GM18868 (cell line): ENCODE measurements at regions not wholly inside any gene's neighbourhood (a gene's known extent, or its start where the extent isn't known, plus 50 kb on each side); places are given as distances from the start of the nearest gene placed in this dataset.
"Not testable (repeated sequence)": the region's sequence is repeated elsewhere in the genome, so short reads cannot be mapped to it uniquely, and the experiment has no call there.

ENCODE experiments used
- ATAC-seq: cut with Tn5 transposase; IDR thresholded peaks from one replicate; pipeline ENCODE4 v1.9.1; 2021; ENCODE audit warnings: mild to moderate bottlenecking, moderate library complexity; ENCODE audit not compliant: unreplicated experiment

DNA sequence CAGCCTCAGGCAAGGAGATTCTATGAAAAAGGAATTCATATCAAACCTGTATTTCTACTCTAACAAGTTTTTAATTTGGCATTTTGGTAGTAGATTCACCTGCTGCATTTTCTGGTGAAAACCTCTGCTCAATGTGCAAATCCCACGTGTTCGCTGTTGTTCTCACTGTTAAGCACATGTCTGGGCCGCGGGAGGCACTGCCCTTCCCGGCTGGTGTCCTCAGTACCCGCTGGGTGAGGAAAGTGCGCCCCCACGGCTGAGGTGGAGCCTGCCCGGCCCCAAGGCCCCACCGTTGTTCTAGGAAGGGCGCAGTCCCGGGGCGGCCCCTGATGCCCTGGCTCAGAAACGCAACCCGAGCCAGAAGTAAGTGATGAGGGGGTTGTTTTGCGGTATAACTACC is 193.4 kb upstream of the VWC2 start:
- no peak for ATAC-seq

DNA sequence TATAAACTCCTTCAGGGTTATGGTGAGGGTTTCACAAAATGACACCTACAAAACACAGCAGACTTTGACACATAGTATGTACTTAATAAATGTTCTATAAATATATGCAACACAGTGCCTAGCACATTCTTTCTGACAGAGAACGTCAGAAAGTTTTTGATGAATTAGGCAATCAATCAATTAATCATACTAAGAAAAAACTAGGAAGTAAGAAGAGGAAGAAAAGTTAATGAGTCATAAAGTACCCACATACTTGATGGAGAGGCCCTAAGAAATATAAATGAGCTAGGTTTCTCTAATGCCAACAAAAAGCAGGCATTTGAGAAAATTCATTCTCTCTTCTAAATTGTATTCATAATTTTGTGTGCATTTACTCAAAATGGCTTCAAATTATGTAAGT is 192.7 kb upstream of the VWC2 start:
- no peak for ATAC-seq

DNA sequence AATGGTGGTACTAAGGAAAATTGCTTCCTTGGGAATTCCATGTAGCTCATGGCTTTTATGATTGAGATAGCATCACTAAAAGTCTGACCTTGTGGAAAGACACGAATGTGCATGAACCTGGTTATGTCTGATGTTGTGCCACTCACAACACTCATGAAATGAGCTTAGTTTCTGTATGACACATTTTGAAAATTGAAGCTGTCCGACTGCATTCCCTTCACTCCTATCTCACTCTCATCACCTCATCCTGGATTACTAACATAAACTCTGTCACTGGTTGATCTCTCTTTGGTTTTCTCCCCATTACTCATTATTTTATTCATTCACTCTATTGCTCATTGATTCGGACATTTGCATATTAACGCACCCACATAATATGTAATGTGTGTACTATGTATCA is 190.0 kb upstream of the VWC2 start:
- no peak for ATAC-seq

DNA sequence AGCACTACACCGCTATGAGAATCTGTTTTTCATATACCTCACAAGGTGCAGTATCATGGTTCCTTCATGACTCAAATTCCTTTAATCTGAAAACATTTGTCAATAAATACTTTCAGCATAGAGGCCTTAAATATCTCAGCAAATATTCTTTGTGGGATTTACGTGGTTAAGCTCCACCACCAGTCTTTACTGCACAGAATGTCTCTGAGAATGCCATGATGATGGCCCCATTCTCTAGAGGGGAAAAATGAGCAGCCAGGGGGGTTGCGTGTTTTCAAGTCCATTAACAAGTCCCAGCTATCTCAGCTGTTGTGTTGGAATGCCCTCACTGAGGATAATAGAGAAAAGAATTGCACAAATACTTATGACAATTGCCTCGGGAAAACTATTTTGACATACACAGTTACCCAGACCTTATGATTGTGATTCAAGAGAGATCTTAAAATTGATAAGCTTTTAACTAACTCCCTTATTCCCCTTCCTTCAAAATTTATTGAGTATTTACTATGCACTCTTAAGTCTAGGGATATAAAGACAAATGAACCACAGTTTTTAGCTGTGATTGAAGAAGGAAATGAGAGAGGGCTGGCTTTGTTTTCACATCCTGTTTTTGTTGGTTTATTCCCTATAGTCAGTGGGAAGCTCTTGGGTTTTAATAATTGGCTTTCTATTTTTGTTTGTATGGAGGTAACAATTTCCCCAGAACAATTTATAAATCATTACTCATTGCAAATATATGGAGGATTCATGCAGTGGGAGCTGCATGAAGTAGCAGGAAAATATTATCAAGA is 176.5 kb upstream of the VWC2 start:
- no peak for ATAC-seq

DNA sequence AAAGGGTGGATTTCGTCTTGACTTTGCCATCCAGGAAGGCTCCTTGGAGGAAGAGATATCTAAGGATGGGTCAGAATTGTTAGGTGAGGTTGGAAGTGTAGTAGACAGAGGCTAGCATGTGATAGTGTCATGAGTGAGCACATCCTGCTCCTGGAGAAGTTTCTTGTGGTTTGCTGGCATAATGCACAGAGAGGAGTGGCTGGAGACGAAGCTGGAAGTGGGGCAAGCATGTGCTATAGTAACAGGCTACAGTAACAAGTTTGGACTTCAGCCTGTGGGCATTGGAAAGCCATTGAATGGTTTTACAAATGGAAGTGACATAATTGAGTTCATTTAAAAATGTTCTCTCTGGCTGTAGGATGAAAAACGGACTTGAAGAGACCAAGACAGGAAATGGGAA is 175.6 kb upstream of the VWC2 start:
- no peak for ATAC-seq

DNA sequence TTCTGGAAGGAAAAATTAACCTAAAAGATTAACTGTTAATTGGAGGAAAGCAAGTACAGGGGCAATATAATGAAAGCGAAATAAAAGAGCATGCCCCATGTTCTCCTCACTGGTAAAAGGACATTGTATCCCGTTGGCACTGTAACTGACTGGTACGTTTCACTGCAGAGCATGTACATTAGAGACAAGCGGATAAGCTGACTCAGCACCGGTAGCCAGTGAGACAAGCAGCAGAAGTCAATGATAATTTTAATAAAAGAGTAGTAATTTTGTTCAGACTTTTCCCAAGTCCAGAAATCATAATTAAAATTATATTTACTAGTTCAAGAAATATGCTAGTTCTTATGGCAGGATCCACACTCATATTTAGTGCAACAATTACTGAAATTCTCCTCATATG is 161.5 kb upstream of the VWC2 start:
- ATAC-seq, result no peak

DNA sequence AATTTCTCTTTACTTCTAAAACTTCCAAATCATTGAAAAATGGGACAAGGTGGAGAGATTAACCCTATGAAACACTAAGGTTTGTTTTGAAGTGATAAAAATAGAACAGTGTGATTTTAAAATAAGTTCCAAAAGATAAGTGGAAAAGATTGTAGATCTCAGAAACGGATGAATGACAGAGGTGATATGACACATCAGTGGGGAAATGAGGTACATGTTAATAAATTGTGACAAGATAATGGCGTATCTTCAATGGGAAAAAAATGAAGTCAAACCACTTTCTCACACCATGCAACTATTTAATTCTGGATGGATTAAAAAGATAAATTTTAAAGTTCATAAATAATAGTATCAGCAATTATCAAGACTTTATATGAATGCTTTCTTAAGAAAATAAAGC is 159.7 kb upstream of the VWC2 start:
- ATAC-seq, result no peak

DNA sequence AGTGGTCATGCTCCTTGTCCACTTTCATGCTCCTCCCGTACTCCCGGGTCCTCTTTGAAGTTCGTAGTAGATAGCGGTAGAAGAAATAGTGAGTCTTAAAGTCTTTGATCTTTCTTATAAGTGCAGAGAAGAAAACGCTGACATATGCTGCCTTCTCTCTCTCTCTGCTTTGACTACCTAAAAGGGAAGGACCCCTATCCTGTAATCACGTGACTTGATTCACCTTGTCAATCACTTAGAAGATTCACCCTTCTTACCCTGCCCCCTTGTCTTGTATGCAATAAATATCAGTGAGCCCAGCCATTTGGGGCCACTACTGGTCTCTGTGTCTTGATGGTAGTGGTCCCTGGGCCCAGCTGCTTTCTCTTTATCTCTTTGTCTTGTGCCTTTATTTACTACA is 158.5 kb upstream of the VWC2 start:
- not testable (repeated sequence) for ATAC-seq

DNA sequence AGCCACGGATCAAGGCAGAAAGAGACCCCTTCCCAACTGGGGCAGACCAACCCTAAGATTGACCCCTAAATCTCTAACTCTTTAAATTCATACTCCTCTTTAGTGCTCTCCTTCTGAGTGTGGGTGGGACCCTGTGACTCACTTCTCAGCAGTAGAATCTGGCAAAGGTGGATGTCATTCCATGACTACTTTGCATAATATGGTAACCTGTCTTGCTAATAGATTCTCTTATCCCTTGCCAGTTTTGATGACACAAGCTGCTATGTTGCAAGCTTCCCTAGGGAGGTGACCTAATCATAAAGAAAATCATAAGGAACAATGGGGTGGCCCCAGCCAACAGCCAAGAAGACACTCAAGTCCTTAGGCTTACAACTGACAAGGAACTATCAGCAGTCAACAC is 155.4 kb upstream of the VWC2 start:
- no peak for ATAC-seq

DNA sequence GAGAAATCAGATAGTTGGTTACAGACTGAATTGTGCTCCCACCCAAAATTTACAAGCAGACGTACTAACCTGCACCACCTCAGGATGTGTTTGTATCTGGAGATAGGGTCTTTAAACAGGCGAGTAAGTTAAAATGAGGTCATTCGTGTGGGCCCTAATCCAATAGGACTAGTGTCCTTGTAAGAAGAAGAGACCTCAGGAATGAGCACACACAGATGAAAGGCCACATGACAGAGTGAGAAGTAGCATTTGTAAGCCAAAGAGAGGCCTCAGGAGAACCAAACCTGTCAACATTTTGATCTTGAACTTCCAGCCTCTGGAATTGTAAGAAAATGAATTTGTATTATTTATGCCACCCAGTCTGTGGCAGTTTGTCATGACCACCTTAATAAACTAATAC is 149.5 kb upstream of the VWC2 start:
- ATAC-seq, result no peak

DNA sequence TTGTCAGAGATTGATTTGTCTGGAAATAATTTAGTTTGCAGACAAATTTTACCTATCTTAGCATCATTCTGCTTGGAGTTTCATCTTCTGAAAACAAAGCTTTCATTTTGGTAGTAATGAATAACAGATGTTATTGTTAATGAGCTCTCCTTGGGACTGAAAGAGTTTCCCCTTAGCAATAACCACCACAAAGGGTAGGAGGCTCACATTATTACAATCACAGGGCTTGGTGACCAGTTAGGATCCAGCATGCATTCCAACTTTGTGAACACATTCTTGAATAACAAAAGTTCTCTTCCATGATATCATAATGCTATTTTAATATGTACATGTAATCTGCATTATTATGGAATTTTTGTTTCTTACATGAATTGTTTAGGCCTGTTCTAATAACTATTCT is 148.8 kb upstream of the VWC2 start:
- no peak for ATAC-seq

DNA sequence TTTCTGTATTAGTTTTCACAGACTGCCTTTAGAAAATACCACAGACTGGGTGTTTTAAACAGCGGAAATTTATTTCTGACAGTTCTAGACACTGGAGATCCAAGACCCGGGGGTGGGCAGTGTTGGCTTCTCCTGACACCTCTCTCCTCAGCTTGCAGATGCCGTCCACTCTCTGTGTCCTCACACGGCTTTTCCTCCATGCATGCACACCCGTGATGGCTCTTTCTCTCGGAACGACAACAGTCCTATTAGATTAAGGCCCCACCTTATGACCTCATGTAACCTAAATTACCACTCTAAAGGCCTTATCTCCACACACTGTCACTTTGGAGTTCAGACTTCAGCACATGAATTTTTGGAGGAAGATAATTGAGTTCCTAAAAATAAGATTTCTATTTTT is 142.9 kb upstream of the VWC2 start:
- no peak for ATAC-seq

DNA sequence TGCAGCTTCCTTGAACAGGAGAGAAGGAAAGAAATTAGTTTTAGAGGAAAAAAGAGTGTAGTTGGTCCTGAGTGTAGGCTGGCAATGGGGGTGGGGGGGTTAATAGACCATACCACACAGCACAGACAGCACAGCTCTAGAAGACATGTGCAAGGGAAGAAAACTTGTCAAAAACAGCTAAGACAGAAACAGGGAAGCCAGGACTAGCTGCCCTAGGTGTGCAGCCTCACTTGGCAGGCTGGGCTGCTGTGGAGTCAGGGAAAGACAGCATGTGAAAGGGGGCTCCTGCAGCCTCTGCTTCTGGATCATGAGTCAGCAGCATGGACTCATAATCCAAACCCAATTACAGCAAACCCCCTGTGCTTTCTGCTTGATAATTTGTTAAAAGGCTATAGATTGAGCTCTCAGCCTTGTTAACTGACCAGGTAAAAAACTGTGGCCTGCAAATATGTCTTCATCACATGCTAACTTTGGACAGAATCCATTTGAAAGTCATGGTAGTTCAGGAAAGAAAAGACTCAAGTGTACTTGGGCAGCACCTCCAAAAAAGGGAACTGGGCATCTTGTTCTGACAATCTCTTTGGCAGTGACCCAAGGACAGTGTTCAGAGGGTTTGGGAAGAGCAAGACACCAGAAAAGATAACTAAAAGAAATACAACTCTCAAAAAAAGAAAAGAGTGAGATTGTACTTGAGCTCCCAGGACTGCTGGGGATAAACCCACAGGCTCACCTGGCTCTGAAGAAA is 142.2 kb upstream of the VWC2 start:
- no peak for ATAC-seq

DNA sequence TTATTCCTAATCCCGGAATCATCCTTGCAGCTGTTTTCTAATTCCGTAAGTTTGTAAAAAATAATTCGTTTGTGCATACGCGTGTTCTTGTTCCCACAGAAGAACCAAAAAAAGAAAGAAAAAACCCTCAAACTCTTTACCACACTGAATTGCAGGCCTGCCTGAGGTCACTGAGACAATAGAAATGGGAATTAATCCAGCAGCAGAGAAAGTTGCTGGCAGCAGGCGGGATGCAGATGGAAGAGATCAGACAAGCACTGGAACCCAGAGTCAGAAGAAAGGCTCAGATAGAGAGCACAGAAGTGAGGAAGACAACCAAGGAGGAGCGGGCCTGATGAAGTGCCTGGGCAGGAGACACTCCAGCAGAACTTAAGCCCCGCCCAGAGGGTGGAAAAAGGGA is 141.5 kb upstream of the VWC2 start:
- ATAC-seq, result no peak

DNA sequence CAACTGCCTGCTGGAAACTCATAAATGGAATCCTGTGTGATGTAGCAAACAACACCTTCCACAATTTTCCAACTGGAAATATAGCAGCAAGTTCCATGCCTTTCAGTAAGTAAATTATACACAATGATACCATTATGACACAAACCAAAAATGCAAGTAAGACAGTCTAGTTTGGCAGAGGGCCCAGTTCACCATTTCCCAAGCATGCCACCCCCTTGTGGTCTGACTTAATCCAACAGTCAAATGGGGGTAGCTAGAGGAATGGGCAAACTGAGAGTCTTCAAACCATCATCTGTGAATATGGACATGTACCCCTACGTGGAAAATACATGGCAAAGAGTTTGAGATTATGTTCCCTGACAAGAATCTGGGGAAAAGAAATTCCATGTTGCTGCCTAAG is 137.6 kb upstream of the VWC2 start:
- peak; percentile 41 for ATAC-seq

DNA sequence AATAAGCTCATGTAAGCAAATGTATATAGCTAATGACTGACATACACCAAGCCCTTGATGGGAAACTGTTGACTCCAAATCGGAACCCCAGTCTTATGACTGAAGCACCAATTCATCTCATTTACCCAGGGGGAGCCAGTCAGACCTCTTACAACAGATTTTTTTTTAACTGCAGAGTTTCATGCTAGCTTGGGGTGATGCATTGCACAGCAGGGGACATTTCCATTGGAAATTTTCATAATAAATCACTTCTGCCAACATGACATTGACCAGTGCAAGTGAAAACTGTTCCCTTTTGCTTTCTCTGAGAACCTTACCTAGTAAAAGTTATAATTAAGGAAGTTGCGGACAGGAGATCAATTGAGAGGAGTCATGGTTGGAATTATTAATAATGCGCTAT is 137.0 kb upstream of the VWC2 start:
- no peak for ATAC-seq

DNA sequence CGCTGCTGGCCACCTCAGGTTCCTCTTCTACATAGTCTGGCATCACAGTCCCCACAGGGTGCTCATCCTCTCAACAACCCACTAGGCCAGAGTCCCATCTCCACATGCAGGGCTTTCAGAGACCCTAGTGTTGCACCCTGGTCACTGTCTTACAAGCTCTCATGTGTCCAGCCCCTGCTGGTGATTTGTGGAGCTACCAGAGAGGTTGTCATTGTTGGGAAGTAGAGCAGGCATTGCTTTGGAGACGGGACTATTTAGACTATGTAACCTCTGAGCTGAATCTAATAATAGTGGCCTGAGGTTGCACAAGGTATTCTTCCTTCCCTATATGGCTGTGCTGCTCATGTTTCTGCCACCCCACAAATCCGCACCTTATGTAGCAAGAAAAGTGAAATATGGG is 135.3 kb upstream of the VWC2 start:
- no peak for ATAC-seq

DNA sequence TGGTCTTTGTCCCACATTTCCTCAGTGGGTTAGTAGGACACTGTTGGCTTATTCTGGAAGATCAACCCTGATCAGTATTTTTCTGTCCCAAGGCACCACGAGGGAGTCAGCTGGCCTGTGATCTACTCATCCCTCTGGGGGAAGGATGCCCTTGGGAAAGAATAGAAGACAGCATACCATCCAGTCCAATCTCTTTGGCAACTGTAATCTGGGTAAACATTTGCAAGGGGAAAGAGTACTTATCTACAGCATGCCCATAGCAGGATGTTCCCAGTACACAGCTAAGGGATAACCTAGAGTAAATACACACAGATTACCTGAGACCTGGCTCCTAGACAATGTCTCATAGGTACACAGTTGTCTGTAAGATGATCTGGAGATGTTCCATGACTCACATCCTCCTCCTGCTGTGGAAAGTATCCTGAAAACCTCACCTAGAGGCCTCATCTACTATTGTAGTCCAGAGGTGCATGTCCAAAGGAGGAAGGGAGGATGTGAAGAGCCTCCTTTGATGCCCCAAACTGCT is 134.3 kb upstream of the VWC2 start:
- ATAC-seq, result no peak

DNA sequence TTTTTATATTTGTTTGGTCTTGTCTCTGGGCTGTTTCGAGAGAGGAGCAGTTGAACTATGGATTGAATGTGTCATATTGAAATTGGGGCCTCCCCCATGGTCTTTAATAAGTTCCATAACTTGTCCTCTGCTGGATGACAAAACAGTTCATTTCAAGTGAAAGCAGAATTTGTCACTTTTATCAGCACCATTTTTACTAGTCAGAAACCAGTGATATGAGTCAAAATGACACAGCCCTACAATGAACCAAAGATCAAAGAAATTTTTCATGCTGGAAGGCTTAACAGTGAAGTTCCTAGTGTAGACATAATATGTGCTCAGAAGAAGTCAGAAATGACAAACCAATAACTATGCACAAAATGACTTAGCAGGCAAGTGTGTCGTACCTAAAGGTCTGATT is 133.6 kb upstream of the VWC2 start:
- ATAC-seq, result no peak

DNA sequence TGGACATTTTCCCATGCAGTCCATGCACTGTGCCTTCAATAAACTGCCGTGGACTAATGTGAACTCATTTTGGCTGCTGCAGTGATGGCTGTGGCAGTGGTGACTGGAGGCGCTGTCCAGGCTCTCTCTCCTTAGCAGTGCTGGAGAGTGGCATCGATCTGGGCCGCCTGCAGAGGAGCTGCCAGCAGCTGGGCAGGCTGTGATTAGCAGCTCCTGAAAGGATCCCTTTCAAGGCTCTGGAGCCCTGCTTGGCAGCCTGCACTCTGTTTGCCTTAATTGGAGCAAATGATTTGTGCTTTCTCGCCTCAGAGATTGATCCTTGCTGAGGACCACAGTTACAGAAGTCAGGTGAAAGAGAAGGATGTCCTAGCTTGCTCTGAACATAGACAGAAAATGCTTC is 130.1 kb upstream of the VWC2 start:
- ATAC-seq, result no peak

DNA sequence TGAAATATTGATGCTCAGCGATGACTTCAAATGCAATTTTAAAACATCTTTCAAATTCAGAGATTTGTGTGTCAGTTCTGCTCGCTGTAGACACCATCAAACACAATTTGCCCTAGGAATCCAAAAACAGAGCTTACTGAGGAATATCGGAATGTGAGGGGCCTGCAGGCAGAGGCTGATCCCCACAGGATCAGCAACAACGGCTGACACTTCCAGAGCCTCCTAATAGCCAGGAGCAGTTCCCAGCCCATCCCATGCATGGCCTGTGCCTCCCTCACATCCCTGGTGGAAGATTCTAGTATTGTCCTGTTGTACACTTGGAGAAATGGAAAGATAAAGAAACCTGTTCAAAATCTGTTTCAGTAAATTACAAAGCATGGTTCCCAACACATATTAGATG is 129.7 kb upstream of the VWC2 start:
- ATAC-seq, result no peak

DNA sequence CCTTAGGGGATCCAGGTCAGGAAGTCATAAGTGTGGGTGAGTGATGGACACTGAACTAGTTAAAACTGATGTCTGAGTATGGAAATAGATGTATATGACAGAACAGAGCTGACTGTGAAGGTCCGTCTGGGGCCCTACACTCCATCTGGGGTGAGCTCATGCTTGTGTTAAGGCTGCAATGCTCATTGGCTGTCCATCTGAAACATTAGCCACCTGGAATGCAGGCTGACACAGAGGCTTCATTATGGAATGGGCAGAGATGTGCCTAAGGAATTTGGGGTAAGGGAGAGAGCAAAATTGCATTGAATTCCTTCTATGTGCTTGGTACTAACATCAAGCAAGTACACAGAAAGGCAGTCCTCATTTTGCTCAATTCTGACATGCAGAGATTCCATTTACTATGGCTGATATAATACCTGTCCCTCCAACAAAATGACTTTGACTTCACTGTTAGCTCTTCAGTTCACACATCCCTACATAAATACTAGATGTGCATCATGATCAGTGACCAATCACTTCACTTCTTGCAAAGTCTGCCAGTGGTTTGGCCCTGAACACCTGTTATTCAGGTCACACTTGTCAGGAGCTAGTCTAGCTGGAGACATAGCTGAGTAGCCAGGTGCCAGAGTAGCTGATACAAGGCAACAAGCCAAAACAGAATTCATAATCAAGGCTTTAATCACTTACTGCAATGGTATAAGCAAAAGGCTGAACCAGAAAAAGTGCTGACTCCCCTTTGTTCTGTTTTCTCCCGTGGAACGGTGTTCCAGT is 128.9 kb upstream of the VWC2 start:
- no peak for ATAC-seq
